Pancreas (tissue), 10 donors: ENCODE measurements at regions not wholly inside any gene's neighbourhood (a gene's known extent, or its start where the extent isn't known, plus 50 kb on each side); places are given as distances from the start of the nearest gene placed in this dataset.
"Not testable (repeated sequence)": the region's sequence is repeated elsewhere in the genome, so short reads cannot be mapped to it uniquely, and the experiment has no call there.

Source experiments
- ATAC-seq, 4 donors: fragments of 200-7000 bp; cut with Tn5 transposase; one replicate each; pipeline versions ENCODE4 v1.8.0 to v1.9.1; 2020; ENCODE audit warnings: mild to moderate bottlenecking in 4 of 4, moderate library complexity in 4 of 4
- DNase-seq, 6 donors: peaks; one replicate each; pipeline ENCODE4 v3.0.0-alpha.2; 2020
- FAIRE-seq: peaks from 2 replicates; lab custom pipeline; 2012; peaks lifted over from hg19 to GRCh38; lab: Jason Lieb, UNC
- H3K27ac ChIP-seq, 4 donors: fragments of 200-600 bp; sonication (generic); 1 replicate in 3 of 4; 2 replicates in 1 of 4; pipeline versions ENCODE4 v1.5.0 to v1.8.0; 2020
- H3K27me3 ChIP-seq, 4 donors: fragments of 200-600 bp; one replicate each; pipeline ENCODE4 v1.8.0; 2021
- H3K36me3 ChIP-seq, 3 donors: fragments of 200-600 bp; sonication (generic) in 1 of 3; one replicate each; pipeline versions ENCODE4 v1.5.0 to v1.8.0; 2020 to 2021
- H3K4me1 ChIP-seq, 3 donors: fragments of 200-600 bp; one replicate each; pipeline ENCODE4 v1.8.0; 2021
- H3K4me3 ChIP-seq, 4 donors: fragments of 200-600 bp; sonication (generic) in 2 of 4; one replicate each; pipeline versions ENCODE4 v1.5.0 to v1.8.0; 2020 to 2021
- H3K9me3 ChIP-seq, 4 donors: fragments of 200-600 bp; one replicate each; pipeline ENCODE4 v1.8.0; 2021
- WGBS, 2 donors: extraction: QIAGEN DNeasy Blood & Tissue Kit; methylation state at CpG; one replicate each; pipeline ENCODE4 v1.1.7; 2013; 5-methylcytosine and 5-hydroxymethylcytosine counted together
- intact Hi-C, 3 donors: fragments of 100-400 bp; cut with DNase I; formaldehyde crosslinking; loops; one replicate each; pipeline versions ENCODE4 v1.11.1 to v1.14.2; 2022
- TF ChIP-seq, protein P1 (sequence below), 4 donors: fragments of 200-600 bp; sonication (generic) in 3 of 4; IDR thresholded peaks; one replicate each; pipeline versions ENCODE4 v1.5.0 to v1.8.0; 2021; ENCODE audit warnings: antibody characterized with exemption in 4 of 4
- donor health status: healthy with polysubstance abuse.
- donor health status: DM: no; HTN: no; CAD: no; lungs with moderate emphysema.
- donor health status: DM: no; HTN: no; CAD: no.
- donor health status: control.
- donor health status: control.
- donor health status: Bipolar disorder and iron deficiency.
- donor health status: DM: yes; HTN: yes; CAD: no.
- donor health status: DM: no; HTN: no; CAD: no.
- donor health status: DM: no; HTN: no; CAD: no.
- donor health status: DM: yes; HTN: yes; CAD: no.

GRCh38 chr13:18236528-18236815 lies 945.2 kb downstream of the TUBA3C start:
- TF ChIP-seq, protein P1, sequence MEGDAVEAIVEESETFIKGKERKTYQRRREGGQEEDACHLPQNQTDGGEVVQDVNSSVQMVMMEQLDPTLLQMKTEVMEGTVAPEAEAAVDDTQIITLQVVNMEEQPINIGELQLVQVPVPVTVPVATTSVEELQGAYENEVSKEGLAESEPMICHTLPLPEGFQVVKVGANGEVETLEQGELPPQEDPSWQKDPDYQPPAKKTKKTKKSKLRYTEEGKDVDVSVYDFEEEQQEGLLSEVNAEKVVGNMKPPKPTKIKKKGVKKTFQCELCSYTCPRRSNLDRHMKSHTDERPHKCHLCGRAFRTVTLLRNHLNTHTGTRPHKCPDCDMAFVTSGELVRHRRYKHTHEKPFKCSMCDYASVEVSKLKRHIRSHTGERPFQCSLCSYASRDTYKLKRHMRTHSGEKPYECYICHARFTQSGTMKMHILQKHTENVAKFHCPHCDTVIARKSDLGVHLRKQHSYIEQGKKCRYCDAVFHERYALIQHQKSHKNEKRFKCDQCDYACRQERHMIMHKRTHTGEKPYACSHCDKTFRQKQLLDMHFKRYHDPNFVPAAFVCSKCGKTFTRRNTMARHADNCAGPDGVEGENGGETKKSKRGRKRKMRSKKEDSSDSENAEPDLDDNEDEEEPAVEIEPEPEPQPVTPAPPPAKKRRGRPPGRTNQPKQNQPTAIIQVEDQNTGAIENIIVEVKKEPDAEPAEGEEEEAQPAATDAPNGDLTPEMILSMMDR (IDR thresholded peaks at IDR 0.05): no peak
- no peak for ATAC-seq
- Histone ChIP-seq H3K27me3 (no peaks in the 10 kb centered on the region), H3K4me1 (no peaks in the 10 kb centered on the region), H3K4me3 (no peak overlapping the region), H3K27ac (no peak overlapping the region), H3K36me3 (no peaks in the 10 kb centered on the region), H3K9me3 (no peaks in the 10 kb centered on the region)
- intact Hi-C loops: no loop called here
- 92% methylated on average over 34 of the region's 34 CpGs for WGBS, 2 donors
- FAIRE-seq: no peak
- DNase-seq: peak in 1 of 6 donors; percentile 60

DNA sequence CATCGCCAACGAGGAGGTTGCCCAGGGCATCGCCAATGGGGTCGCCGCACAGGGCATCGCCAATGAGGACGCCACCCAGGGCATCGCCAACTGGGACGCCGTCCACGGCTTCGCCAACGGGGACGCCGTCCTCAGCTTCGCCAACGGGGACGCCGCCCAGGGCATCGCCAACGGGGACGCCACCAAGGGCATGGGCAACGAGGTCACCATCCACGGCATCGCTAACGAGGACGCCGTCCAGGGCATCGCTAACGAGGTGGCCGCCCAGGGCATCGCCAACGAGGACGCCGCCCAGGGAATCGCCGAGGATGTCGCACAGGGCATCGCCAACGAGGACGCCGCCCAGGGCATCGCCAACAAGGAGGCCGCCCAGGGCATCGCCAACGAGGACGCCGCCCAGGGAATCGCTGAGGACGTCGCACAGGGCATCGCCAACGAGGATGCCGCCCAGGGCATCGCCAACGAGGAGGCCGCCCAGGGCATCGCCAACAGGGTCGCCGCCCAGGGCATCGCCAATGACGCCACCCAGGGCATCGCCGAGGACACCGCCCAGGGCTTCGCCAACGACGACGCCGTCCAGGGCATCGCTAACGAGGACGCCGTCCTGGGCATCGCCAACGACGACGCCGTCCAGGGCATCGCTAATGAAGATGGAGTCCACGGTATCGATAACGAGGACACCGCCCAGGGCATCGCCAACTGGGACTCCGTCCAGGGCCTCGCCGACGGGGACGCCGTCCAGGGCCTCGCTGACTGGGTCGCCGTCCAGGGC lies 945.7 kb downstream of the TUBA3C start:
- no peak for ATAC-seq
- Histone ChIP-seq H3K36me3 (no peaks in the 10 kb centered on the region), H3K4me1 (no peaks in the 10 kb centered on the region), H3K9me3 (no peaks in the 10 kb centered on the region), H3K27me3 (no peaks in the 10 kb centered on the region), H3K27ac (no peak overlapping the region), H3K4me3 (no peak overlapping the region)
- intact Hi-C loops: no loop called here
- TF ChIP-seq, protein P1 (IDR thresholded peaks at IDR 0.05): no peak
- WGBS, 2 donors: 95 to 96% methylated on average over 94 of the region's 94 CpGs
- DNase-seq: peak in 1 of 6 donors; percentile 66
- FAIRE-seq: no peak

DNA sequence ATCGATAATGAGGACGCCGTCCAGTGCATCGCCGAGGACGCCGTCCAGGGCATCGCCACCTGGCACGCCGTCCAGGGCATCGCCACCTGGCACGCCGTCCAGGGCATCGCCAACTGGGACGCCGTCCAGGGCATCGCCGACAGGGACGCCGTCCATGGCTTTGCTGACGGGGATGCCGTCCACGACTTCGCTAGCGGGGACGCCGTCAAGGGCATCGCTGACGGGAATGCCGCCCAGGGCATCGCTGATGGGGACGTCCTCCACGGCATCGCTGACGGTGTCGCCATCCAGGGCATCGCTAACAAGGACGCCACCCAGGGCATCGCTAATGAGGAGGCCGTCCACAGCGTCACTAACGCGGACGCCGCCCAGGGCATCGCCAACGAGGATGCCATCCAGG lies 946.5 kb downstream of the TUBA3C start:
- Histone ChIP-seq H3K9me3 (no peaks in the 10 kb centered on the region), H3K36me3 (no peaks in the 10 kb centered on the region), H3K4me3 (no peak overlapping the region), H3K27me3 (no peaks in the 10 kb centered on the region), H3K27ac (no peak overlapping the region), H3K4me1 (no peaks in the 10 kb centered on the region)
- intact Hi-C loops: no loop called here
- DNase-seq: peak in 1 of 6 donors; percentile 59
- TF ChIP-seq, protein P1 (IDR thresholded peaks at IDR 0.05): no peak
- WGBS, 2 donors: 95 to 96% methylated on average over 47 of the region's 47 CpGs
- ATAC-seq: no peak
- FAIRE-seq: no peak

- FAIRE-seq, H3K4me1 ChIP-seq, H3K9me3 ChIP-seq, H3K27me3 ChIP-seq, H3K36me3 ChIP-seq, H3K4me3 ChIP-seq, DNase-seq, H3K27ac ChIP-seq, intact Hi-C loops, ATAC-seq: not testable (repeated sequence)
- 96% methylated on average over 55 to 56 of the region's 56 CpGs for WGBS, 2 donors
Measured at GRCh38 chr13:18234451-18234850, 947.2 kb downstream of the TUBA3C start.

- whole genome bisulfite sequencing, 2 donors: 95 to 96% methylated on average over 71 of the region's 71 CpGs
Measured at GRCh38 chr13:18233783-18234299, 947.8 kb downstream of the TUBA3C start.

More at GRCh38 chr13:18233783-18234299, 947.8 kb downstream of the TUBA3C start:
- Histone ChIP-seq H3K4me1 (no peaks in the 10 kb centered on the region), H3K27me3 (no peaks in the 10 kb centered on the region), H3K4me3 (no peak overlapping the region), H3K27ac (no peak overlapping the region), H3K36me3 (no peaks in the 10 kb centered on the region), H3K9me3 (no peaks in the 10 kb centered on the region)
- TF ChIP-seq, protein P1 (IDR thresholded peaks at IDR 0.05): no peak
- intact Hi-C loops: no loop called here
- FAIRE-seq: no peak
- ATAC-seq: no peak
- DNase-seq: peak in 1 of 6 donors; percentile 42
